GM06990 (cell line): ENCODE measurements at regions not wholly inside any gene's neighbourhood (a gene's known extent, or its start where the extent isn't known, plus 50 kb on each side); places are given as distances from the start of the nearest gene placed in this dataset.

Source experiments
- DNase-seq: peaks from one replicate; pipeline ENCODE4 v3.0.0-alpha.2; 2011; ENCODE audit not compliant: insufficient read length; ENCODE audit errors: extremely low read depth
- H3K27me3 ChIP-seq: replicated peaks from 2 replicates; pipeline ENCODE4 v1.6.0; 2011; ENCODE audit warnings: low read length; ENCODE audit not compliant: control insufficient read depth, insufficient read depth
- H3K36me3 ChIP-seq: 2 replicates; pipeline ENCODE4 v1.5.1; 2011; ENCODE audit warnings: low read length; ENCODE audit not compliant: control insufficient read depth, insufficient read depth
- H3K4me3 ChIP-seq: replicated peaks from 2 replicates; pipeline ENCODE4 v1.5.1; 2011; ENCODE audit warnings: low read depth, mild to moderate bottlenecking, control low read depth, low read length
- TF ChIP-seq, protein P1 (sequence below): IDR thresholded peaks from 2 replicates; pipeline ENCODE4 v1.5.1; 2011; ENCODE audit warnings: low read length, control low read depth, mild to moderate bottlenecking, inconsistent platforms; ENCODE audit not compliant: insufficient read depth, poor library complexity, severe bottlenecking

DNA sequence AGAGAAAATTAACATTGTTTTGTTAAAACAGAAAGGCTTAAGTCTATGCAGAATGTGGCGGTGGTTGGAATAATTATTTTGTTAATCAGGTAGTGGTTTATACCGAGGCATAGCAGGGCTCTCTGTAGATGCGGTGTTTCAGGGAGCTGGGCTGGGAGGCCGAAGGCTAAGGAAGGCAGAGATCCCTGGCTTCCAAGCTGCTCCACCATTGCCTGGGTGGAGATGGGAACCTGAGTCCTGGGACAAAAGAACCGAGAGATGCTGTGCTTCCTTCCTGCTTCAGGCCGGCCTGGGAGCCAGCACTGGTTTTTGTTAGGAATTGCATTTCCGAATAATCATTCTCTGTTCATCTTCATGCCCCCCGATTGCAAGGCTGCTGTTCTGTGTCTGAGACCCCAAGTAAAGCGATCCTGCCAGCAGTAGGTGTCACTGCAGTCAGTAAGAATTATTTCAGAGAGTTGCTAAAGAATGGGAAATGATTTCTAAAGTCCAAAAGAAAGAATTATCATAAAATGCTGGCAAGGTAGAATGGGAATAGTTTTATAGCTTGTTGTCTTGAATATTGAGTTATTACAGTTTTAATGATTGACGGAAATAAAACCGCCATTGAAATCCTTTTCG, 824.9 kb downstream of the GALR1 start:
- TF ChIP-seq, protein P1, sequence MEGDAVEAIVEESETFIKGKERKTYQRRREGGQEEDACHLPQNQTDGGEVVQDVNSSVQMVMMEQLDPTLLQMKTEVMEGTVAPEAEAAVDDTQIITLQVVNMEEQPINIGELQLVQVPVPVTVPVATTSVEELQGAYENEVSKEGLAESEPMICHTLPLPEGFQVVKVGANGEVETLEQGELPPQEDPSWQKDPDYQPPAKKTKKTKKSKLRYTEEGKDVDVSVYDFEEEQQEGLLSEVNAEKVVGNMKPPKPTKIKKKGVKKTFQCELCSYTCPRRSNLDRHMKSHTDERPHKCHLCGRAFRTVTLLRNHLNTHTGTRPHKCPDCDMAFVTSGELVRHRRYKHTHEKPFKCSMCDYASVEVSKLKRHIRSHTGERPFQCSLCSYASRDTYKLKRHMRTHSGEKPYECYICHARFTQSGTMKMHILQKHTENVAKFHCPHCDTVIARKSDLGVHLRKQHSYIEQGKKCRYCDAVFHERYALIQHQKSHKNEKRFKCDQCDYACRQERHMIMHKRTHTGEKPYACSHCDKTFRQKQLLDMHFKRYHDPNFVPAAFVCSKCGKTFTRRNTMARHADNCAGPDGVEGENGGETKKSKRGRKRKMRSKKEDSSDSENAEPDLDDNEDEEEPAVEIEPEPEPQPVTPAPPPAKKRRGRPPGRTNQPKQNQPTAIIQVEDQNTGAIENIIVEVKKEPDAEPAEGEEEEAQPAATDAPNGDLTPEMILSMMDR = no peak
- no peak overlapping the region for H3K4me3 ChIP-seq

DNA sequence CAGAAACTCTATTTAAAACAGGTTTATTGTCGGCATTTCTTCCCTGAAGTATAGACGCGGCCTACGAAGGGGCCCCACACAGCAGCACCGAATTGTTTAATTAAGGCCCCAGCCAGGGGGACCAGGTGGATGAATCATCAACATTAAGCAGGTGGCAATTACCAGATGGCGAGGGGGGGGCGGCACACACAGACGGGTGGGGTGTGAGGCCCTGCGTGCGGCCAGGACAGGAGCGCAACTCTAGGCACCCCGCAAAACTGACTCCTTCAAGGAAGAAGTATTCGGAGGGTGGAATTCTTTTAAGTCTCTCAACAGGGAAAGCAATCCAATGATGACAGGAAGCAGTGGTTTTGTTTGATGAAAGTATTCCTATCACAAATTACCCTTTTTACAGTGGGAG, 830.4 kb downstream of the GALR1 start:
- DNase-seq = no peak

More for the DNA sequence above, 824.9 kb downstream of the GALR1 start:
- no peak for DNase-seq
- Histone ChIP-seq H3K27me3 (no peaks in the 10 kb centered on the region), H3K36me3 (no peaks in the 10 kb centered on the region)

DNA sequence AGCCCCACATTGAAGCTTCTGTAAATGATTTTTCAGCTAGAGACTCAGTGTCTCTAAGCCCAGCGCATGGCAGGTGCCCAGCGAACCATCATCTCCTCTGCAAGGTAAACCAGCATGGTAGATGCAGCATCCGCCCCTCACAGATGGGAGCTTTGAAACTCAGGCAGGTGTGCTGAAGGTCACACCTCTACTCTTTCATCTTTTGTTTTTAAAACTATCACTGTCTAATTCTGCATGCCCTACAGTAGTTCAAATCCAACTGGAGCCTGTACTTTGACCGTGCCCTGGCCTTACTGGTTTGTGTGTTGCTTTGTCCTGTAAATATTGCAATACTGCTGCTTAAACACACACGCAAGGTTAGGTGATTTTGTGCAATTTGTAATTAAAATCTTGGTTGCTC, 831.1 kb downstream of the GALR1 start:
- no peak for DNase-seq
- Histone ChIP-seq H3K4me3 (no peak overlapping the region), H3K36me3 (no peaks in the 10 kb centered on the region), H3K27me3 (no peaks in the 10 kb centered on the region)
- TF ChIP-seq, protein P1 = no peak

More for the DNA sequence above, 830.4 kb downstream of the GALR1 start:
- Histone ChIP-seq H3K4me3 (no peak overlapping the region), H3K36me3 (no peaks in the 10 kb centered on the region), H3K27me3 (no peaks in the 10 kb centered on the region)
- TF ChIP-seq, protein P1 = no peak

DNA sequence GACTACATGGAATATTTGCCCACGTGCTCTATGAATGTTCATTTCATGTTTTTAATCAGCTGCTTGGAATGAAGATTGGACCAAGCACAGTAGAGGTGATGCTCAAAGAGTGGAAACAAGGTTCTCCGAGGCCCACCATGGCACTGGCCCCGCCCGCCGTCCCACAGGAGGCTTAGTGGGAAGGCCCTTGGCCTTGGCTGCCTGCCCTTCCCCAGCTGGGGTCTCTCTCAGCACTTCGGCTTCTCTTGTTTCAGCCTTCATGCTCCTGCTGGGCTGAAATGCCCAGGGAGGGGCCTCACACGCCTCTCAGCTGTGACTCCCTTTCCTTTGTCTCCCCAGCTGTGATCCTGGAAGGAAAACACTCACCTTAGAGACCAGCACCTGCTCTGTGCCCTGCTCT, 833.2 kb downstream of the GALR1 start:
- no peaks in the 10 kb centered on the region for H3K36me3 ChIP-seq
- DNase-seq = no peak
- H3K27me3 ChIP-seq = no peaks in the 10 kb centered on the region
- TF ChIP-seq, protein P1 = no peak
- H3K4me3 ChIP-seq = no peak overlapping the region

DNA sequence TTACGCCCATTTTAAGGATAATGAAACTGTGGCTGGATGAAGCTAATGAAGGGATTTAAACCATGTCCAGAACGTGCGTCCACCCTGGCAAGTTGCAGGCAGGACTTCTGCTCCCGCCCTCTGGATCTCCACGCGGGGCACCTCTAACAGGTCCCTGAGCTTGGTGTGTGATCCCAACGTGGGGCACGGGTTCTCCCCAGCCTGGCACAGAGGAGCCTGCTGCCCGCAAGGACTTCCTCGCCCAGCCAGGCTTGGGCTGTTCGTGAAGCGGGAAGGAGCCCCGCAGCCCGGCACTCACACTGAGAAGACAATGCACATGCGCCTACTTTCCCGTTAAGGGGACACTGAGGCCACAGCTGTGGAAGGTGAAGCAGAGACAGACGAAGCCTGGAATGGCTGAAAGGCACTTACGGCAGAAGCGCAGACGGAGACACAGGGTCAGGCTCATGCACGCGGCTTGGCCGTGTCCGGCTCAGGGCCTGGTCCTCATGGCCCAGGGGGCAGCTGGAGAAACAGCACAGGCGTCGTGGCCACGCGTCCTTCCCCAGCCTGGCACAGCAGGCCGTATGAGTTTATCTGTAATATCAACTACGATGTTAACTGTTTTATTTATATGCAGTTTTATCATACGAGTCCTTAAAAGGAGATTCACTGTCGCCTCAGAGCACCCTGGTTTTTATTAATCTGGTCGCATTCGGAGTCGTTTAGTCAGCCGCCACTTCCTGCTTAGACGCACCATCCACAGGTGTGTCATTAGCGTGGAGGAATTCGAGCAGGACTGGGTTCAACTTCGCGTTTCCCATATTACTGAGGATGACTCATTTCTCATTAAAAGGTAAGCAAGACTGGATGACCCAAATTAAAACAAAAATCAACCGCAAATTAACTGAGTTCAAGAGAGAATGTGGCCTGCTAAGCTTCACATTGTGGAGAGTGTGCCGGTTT, 835.9 kb downstream of the GALR1 start:
- DNase-seq = no peak
- no peaks in the 10 kb centered on the region for H3K27me3 ChIP-seq

More for the DNA sequence above, 835.9 kb downstream of the GALR1 start:
- Histone ChIP-seq H3K36me3 (no peaks in the 10 kb centered on the region), H3K4me3 (no peak overlapping the region)
- TF ChIP-seq, protein P1 = no peak
